ENCODE measurements at regions not wholly inside any gene's neighbourhood (a gene's known extent, or its start where the extent isn't known, plus 50 kb on each side); places are given as distances from the start of the nearest gene placed in this dataset.

- no peak for TF ChIP-seq CBFB (IDR thresholded peaks at IDR 0.05; ENCODE audit: low read depth)
- TF ChIP-seq POLR2A (IDR thresholded peaks at IDR 0.05; ENCODE audit: low read depth, low read length), result no peak
- no peak for TF ChIP-seq CTCF (IDR thresholded peaks at IDR 0.05 in 2 of 3, conservative IDR thresholded peaks at IDR 0.05 in 1 of 3; ENCODE audit: control insufficient read depth in 2 of 3, extremely low read depth in 1 of 3, insufficient read depth in 1 of 3, low read depth in 3 of 3, low read length in 3 of 3)
- TF ChIP-seq BCLAF1 (IDR thresholded peaks at IDR 0.05), result no peak
- no peak for TF ChIP-seq REST (IDR thresholded peaks at IDR 0.05; ENCODE audit: low read depth, low read length)
- TF ChIP-seq ELK1 (IDR thresholded peaks at IDR 0.05; ENCODE audit: low read depth, low read length), result no peak
These were observed 113.3 kb upstream of the ATP2B1 start for GRCh38 chr12:89821896-89822295.

Data from GM12878 (cell line).